Neuronal stem cell (in vitro differentiated cells): ENCODE measurements at regions not wholly inside any gene's neighbourhood (a gene's known extent, or its start where the extent isn't known, plus 50 kb on each side); places are given as distances from the start of the nearest gene placed in this dataset.

Experiments
- DNase-seq: peaks from one replicate; pipeline ENCODE4 v3.0.0-alpha.2; 2013; ENCODE audit warnings: low spot score
- H2AFZ ChIP-seq: one replicate; pipeline ENCODE4 v1.6.1; 2013; ENCODE audit warnings: mild to moderate bottlenecking, low read length, inconsistent platforms
- H2AK5ac ChIP-seq: 2 replicates; pipeline ENCODE4 v1.6.1; 2013; ENCODE audit warnings: low read depth, mild to moderate bottlenecking, inconsistent platforms, low read length, moderate library complexity, mixed read lengths
- H2BK120ac ChIP-seq: 2 replicates; pipeline ENCODE4 v1.6.1; 2013; ENCODE audit warnings: low read depth, mild to moderate bottlenecking, inconsistent platforms, low read length, moderate library complexity, mixed read lengths
- H2BK12ac ChIP-seq: one replicate; pipeline ENCODE4 v1.6.1; 2013; ENCODE audit warnings: low read length, inconsistent platforms
- H2BK15ac ChIP-seq: 2 replicates; pipeline ENCODE4 v1.6.1; 2013; ENCODE audit warnings: mild to moderate bottlenecking, low read length, inconsistent platforms, mixed read lengths
- H2BK5ac ChIP-seq: one replicate; pipeline ENCODE4 v1.6.1; 2013; ENCODE audit warnings: inconsistent platforms, mild to moderate bottlenecking, low read length, moderate library complexity
- H3K14ac ChIP-seq: one replicate; pipeline ENCODE4 v1.6.1; 2013; ENCODE audit warnings: low read length, inconsistent platforms
- H3K18ac ChIP-seq: 2 replicates; pipeline ENCODE4 v1.6.1; 2013; ENCODE audit warnings: low read length, inconsistent platforms
- H3K23ac ChIP-seq: 2 replicates; pipeline ENCODE4 v1.6.1; 2013; ENCODE audit warnings: low read depth, mild to moderate bottlenecking, mixed read lengths, low read length, inconsistent platforms; ENCODE audit not compliant: poor library complexity
- H3K27ac ChIP-seq: replicated peaks from 3 replicates; pipeline ENCODE4 v1.5.1; 2013; ENCODE audit warnings: low read length, inconsistent platforms
- H3K27me3 ChIP-seq, 3 experiments: 2 replicates each; pipeline ENCODE4 v1.6.1; 2013; ENCODE audit warnings: low read length in 3 of 3, mild to moderate bottlenecking in 2 of 3, inconsistent platforms in 1 of 3, low read depth in 1 of 3, mixed read lengths in 1 of 3, moderate library complexity in 1 of 3; ENCODE audit not compliant: control insufficient read depth in 3 of 3, insufficient read depth in 3 of 3
- H3K36me3 ChIP-seq, 2 donors: replicated peaks in 1 of 2; 2 replicates each; pipeline ENCODE4 v1.6.1; 2013; ENCODE audit warnings: low read length in 2 of 2; ENCODE audit not compliant: control insufficient read depth in 2 of 2, insufficient read depth in 2 of 2
- H3K4ac ChIP-seq: 2 replicates; pipeline ENCODE4 v1.6.1; 2013; ENCODE audit warnings: inconsistent platforms, mild to moderate bottlenecking, low read length, moderate library complexity
- H3K4me1 ChIP-seq, 2 donors: 1 replicate in 1 of 2; 2 replicates in 1 of 2; pipeline ENCODE4 v1.6.1; 2013; ENCODE audit warnings: low read length in 2 of 2, low read depth in 1 of 2; ENCODE audit not compliant: control insufficient read depth in 2 of 2, insufficient read depth in 1 of 2
- H3K4me2 ChIP-seq: one replicate; pipeline ENCODE4 v1.6.1; 2013; ENCODE audit warnings: mild to moderate bottlenecking, low read length, inconsistent platforms; ENCODE audit not compliant: insufficient read depth, poor library complexity, severe bottlenecking
- H3K4me3 ChIP-seq, 2 donors: 2 replicates each; pipeline ENCODE4 v1.5.1; 2013; ENCODE audit warnings: low read length in 2 of 2, mild to moderate bottlenecking in 2 of 2, inconsistent platforms in 1 of 2, moderate library complexity in 1 of 2
- H3K79me1 ChIP-seq: one replicate; pipeline ENCODE4 v1.6.1; 2013; ENCODE audit warnings: low read depth, mild to moderate bottlenecking, inconsistent platforms, low read length, moderate library complexity
- H3K9ac ChIP-seq: one replicate; pipeline ENCODE4 v1.6.1; 2013; ENCODE audit warnings: mild to moderate bottlenecking, low read depth, low read length, inconsistent platforms; ENCODE audit not compliant: poor library complexity
- H3K9me3 ChIP-seq, 2 donors: replicated peaks in 1 of 2; 2 replicates each; pipeline versions ENCODE3 to v1.6.1; 2013; ENCODE audit warnings: low read length in 2 of 2, mild to moderate bottlenecking in 2 of 2, inconsistent platforms in 1 of 2, low read depth in 1 of 2, mixed read lengths in 1 of 2, moderate library complexity in 1 of 2; ENCODE audit not compliant: control insufficient read depth in 2 of 2, insufficient read depth in 1 of 2
- H4K8ac ChIP-seq: one replicate; pipeline ENCODE4 v1.6.1; 2013; ENCODE audit warnings: low read depth, mild to moderate bottlenecking, inconsistent platforms, low read length, moderate library complexity
- H4K91ac ChIP-seq: one replicate; pipeline ENCODE4 v1.6.1; 2013; ENCODE audit warnings: low read length, low read depth, mild to moderate bottlenecking, inconsistent platforms; ENCODE audit not compliant: poor library complexity
- WGBS, 2 donors: extraction: QIAGEN DNeasy Blood & Tissue Kit; methylation state at CpG; one replicate each; pipeline ENCODE4 v1.1.7; 2013; ENCODE audit warnings: missing lambda C conversion rate in 2 of 2, mixed read lengths in 1 of 2; ENCODE audit not compliant: insufficient read length in 2 of 2, insufficient replicate concordance in 1 of 2; ENCODE audit errors: extremely low coverage in 2 of 2; 5-methylcytosine and 5-hydroxymethylcytosine counted together

DNA sequence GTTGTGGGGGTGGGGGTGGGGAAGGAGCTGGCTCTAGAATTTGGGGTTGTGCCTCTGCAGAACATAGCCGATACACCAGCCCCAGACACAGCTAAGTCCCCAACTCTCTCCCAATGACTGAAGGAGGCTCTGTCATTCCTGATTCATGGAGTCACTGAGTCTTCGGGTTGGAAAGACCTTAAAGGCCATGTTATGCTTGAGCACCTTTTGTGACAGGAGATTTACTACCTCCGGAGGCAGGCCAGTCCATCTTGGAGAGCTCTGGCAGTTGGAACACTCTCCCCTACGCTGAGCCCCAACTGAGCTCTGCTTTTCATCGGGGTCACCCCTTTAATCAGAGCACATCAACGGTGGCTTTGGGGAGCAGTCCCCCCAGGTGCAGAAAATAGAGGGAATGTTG is 284.4 kb upstream of the GJB5 start:
- H3K23ac ChIP-seq = no peak overlapping the region
- H2AFZ ChIP-seq = no peak overlapping the region
- no peaks in the 10 kb centered on the region for H3K9me3 ChIP-seq
- H3K4me2 ChIP-seq = no peak overlapping the region
- no peak overlapping the region for H3K27ac ChIP-seq
- H3K4ac ChIP-seq = no peak overlapping the region
- no peak overlapping the region for H4K8ac ChIP-seq
- H3K27me3 ChIP-seq = no peaks in the 10 kb centered on the region
- H4K91ac ChIP-seq = no peak overlapping the region
- H2AK5ac ChIP-seq = no peak overlapping the region
- no peak overlapping the region for H3K4me3 ChIP-seq
- H3K36me3 ChIP-seq = no peaks in the 10 kb centered on the region
- no peak overlapping the region for H3K14ac ChIP-seq
- H3K18ac ChIP-seq = no peak overlapping the region
- H3K79me1 ChIP-seq = no peaks in the 10 kb centered on the region
- H2BK15ac ChIP-seq = no peak overlapping the region
- WGBS, 2 donors = no CpG with 5 or more reads among the region's 6 CpGs
- no peak for DNase-seq
- H3K9ac ChIP-seq = no peak overlapping the region
- no peaks in the 10 kb centered on the region for H3K4me1 ChIP-seq
- H2BK12ac ChIP-seq = no peak overlapping the region
- no peak overlapping the region for H2BK5ac ChIP-seq
- no peak overlapping the region for H2BK120ac ChIP-seq

DNA sequence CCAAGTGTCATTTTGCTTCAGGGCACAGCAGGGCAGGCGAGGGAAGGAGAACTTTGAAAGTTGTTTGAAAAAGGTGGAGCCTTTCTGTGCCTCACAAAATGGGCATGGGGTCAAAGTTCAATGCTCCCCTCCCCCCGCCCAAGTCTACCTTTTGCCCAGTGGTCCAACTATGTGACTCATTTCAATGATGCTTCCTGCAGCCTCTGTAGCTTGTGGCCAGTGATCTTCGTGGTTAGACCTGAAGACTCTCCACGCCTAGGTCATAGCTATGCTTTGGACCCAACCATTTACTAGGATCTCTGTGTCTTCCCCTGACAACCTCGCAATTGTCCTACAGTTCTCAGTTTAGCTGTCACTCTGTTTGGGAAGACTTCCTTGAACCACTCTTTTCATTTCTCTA is 280.3 kb upstream of the GJB5 start:
- H3K9me3 ChIP-seq = no peaks in the 10 kb centered on the region
- H3K14ac ChIP-seq = no peak overlapping the region
- no peak overlapping the region for H2AFZ ChIP-seq
- no peak overlapping the region for H3K4me3 ChIP-seq
- H3K23ac ChIP-seq = no peak overlapping the region
- H3K9ac ChIP-seq = no peak overlapping the region
- peaks cover 0 to 7% of the 10 kb centered on the region in 2 donors for H3K4me1 ChIP-seq
- no peak overlapping the region for H2BK15ac ChIP-seq
- H3K27ac ChIP-seq = no peak overlapping the region
- no peaks in the 10 kb centered on the region for H3K36me3 ChIP-seq
- H3K4ac ChIP-seq = no peak overlapping the region
- H3K18ac ChIP-seq = no peak overlapping the region
- no peak for DNase-seq
- no peak overlapping the region for H2BK12ac ChIP-seq
- no peaks in the 10 kb centered on the region for H3K27me3 ChIP-seq
- H3K79me1 ChIP-seq = no peaks in the 10 kb centered on the region
- no peak overlapping the region for H2BK120ac ChIP-seq
- no peak overlapping the region for H4K91ac ChIP-seq
- H2BK5ac ChIP-seq = no peak overlapping the region
- H2AK5ac ChIP-seq = no peak overlapping the region
- no peak overlapping the region for H3K4me2 ChIP-seq
- H4K8ac ChIP-seq = no peak overlapping the region
- no CpG with 5 or more reads among the region's 5 CpGs for WGBS, 2 donors

DNA sequence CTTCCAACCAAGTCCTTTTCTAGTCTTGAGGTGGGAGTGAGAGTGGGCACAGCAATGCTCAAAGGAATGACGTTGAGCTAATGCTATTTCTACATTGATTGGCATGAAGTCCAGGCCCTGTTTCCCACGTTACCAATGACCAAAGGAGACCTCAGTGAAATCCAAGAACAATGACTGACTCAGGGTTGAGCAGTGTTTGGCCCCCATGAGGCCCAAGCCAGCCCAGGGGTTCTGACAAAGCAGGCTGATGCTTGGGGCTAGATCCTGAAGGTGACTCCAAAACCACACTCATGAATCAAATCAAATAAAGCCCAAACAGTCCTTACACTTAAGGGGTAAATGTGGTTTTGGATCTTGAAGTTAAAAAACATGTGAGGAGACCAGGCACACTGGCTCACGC is 278.5 kb upstream of the GJB5 start:
- no peak overlapping the region for H3K4me2 ChIP-seq
- H3K4ac ChIP-seq = no peak overlapping the region
- no CpG with 5 or more reads among the region's 3 CpGs for WGBS, 2 donors

DNA sequence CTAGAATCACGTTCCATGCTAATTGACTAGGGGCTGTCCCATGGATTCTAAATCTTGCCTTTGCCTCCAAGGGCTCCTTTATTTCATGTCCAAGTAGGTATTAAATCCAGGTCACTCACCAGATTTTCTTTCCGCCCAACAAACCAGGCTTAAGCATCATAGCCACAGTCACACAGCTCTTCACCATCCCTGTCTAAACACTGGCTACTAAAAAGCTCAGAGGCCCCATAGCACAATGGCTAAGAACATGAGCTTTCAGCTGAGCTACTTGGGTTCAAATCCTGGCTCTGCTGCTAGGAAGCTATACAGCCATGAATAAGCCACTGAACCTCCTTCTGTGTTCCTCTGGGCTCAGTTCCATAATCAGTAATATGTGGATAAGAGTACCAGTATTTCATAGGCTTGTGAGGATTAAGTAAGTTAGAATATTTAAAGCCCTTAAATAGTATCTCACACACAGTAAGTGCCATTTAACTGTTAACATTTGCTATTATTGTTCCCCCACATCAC is 277.2 kb upstream of the GJB5 start:
- Histone ChIP-seq H3K4me2 (no peak overlapping the region), H3K18ac (no peak overlapping the region), H3K36me3 (no peaks in the 10 kb centered on the region), H2BK12ac (no peak overlapping the region), H3K27me3 (no peaks in the 10 kb centered on the region), H2BK5ac (no peak overlapping the region), H3K9me3 (no peaks in the 10 kb centered on the region), H2AFZ (no peak overlapping the region), H2AK5ac (no peak overlapping the region), H3K27ac (no peak overlapping the region), H2BK120ac (no peak overlapping the region), H4K91ac (no peak overlapping the region), H3K9ac (no peak overlapping the region), H3K79me1 (no peaks in the 10 kb centered on the region), H3K14ac (no peak overlapping the region), H3K4ac (no peak overlapping the region), H3K4me3 (no peak overlapping the region), H3K4me1 (peaks cover 0 to 10% of the 10 kb centered on the region in 2 donors), H2BK15ac (no peak overlapping the region), H3K23ac (no peak overlapping the region), H4K8ac (no peak overlapping the region)
- no peak for DNase-seq
- no CpG with 5 or more reads among the region's 2 CpGs for WGBS, 2 donors

More for the DNA sequence above, 278.5 kb upstream of the GJB5 start:
- Histone ChIP-seq H3K18ac (no peak overlapping the region), H3K27ac (no peak overlapping the region), H3K4me1 (peaks cover 0 to 10% of the 10 kb centered on the region in 2 donors), H2BK120ac (no peak overlapping the region), H3K9me3 (no peaks in the 10 kb centered on the region), H2BK5ac (no peak overlapping the region), H2AK5ac (no peak overlapping the region), H3K23ac (no peak overlapping the region), H4K91ac (no peak overlapping the region), H2BK12ac (no peak overlapping the region), H4K8ac (no peak overlapping the region), H3K27me3 (no peaks in the 10 kb centered on the region), H3K14ac (no peak overlapping the region), H2AFZ (no peak overlapping the region), H3K4me3 (no peak overlapping the region), H2BK15ac (no peak overlapping the region), H3K36me3 (no peaks in the 10 kb centered on the region), H3K79me1 (no peaks in the 10 kb centered on the region), H3K9ac (no peak overlapping the region)
- no peak for DNase-seq
